Naive thymus-derived CD4-positive, alpha-beta T cell (primary cell): ENCODE measurements at regions not wholly inside any gene's neighbourhood (a gene's known extent, or its start where the extent isn't known, plus 50 kb on each side); places are given as distances from the start of the nearest gene placed in this dataset.

Experiments used
- ATAC-seq: fragments of 150-1000 bp; cut with Tn5 transposase; 2 replicates; pipeline ENCODE4 v1.10.0; 2021; ENCODE audit warnings: mild to moderate bottlenecking, moderate library complexity
- CTCF ChIA-PET: fragments of 350-600 bp; sonication (Branson Sonifier 250); formaldehyde crosslinking; loops from one replicate; lab custom pipeline; 2021; ENCODE audit warnings: antibody characterized with exemption; lab: Charles Lee
- POLR2A ChIA-PET: fragments of 350-600 bp; sonication (Branson Sonifier 250); formaldehyde crosslinking; loops from one replicate; lab custom pipeline; 2021; ENCODE audit warnings: antibody characterized with exemption, inconsistent platforms; lab: Charles Lee
- DNase-seq, 9 donors: peaks; one replicate each; pipeline versions ENCODE4 v3.0.0 to v3.0.0-alpha.2; 2020 to 2022; ENCODE audit warnings: mixed read lengths in 1 of 9
- H3K27ac ChIP-seq: one replicate; pipeline ENCODE4 v1.7.0; 2013; ENCODE audit warnings: mild to moderate bottlenecking, low read depth, low read length, moderate library complexity
- H3K27me3 ChIP-seq, 2 donors: one replicate each; pipeline ENCODE4 v1.7.0; 2013; ENCODE audit warnings: low read length in 2 of 2, mild to moderate bottlenecking in 2 of 2, moderate library complexity in 2 of 2; ENCODE audit not compliant: control insufficient read depth in 2 of 2, insufficient read depth in 2 of 2
- H3K36me3 ChIP-seq, 3 experiments: 1 replicate in 2 of 3; 2 replicates in 1 of 3; pipeline ENCODE4 v1.7.0; 2013; ENCODE audit warnings: low read length in 3 of 3, mild to moderate bottlenecking in 3 of 3, moderate library complexity in 1 of 3; ENCODE audit not compliant: insufficient read depth in 3 of 3, control insufficient read depth in 2 of 3
- H3K4me1 ChIP-seq, 2 donors: one replicate each; pipeline ENCODE4 v1.7.0; 2013; ENCODE audit warnings: low read length in 2 of 2, mild to moderate bottlenecking in 2 of 2, moderate library complexity in 1 of 2; ENCODE audit not compliant: control insufficient read depth in 2 of 2, insufficient read depth in 2 of 2
- H3K4me3 ChIP-seq: 2 replicates; pipeline ENCODE4 v1.7.0; 2013; ENCODE audit warnings: mild to moderate bottlenecking, low read length
- H3K9me3 ChIP-seq, 3 experiments: 1 replicate in 2 of 3; 2 replicates in 1 of 3; pipeline ENCODE4 v1.7.0; 2013; ENCODE audit warnings: low read length in 3 of 3; ENCODE audit not compliant: control insufficient read depth in 2 of 3
- H3K27ac Mint-ChIP-seq, 9 donors: one replicate each; pipeline ENCODE4 v1.8.0; 2020 to 2022; ENCODE audit warnings: mixed read lengths in 9 of 9, mild to moderate bottlenecking in 8 of 9, moderate library complexity in 5 of 9, inconsistent platforms in 2 of 9
- H3K27me3 Mint-ChIP-seq, 5 donors: one replicate each; pipeline ENCODE4 v1.8.0; 2021 to 2022; ENCODE audit warnings: mixed read lengths in 5 of 5, mild to moderate bottlenecking in 1 of 5
- H3K36me3 Mint-ChIP-seq, 5 donors: one replicate each; pipeline ENCODE4 v1.8.0; 2020 to 2022; ENCODE audit warnings: mixed read lengths in 5 of 5, mild to moderate bottlenecking in 3 of 5, inconsistent platforms in 1 of 5
- H3K4me1 Mint-ChIP-seq, 7 donors: one replicate each; pipeline ENCODE4 v1.8.0; 2020 to 2022; ENCODE audit warnings: mixed read lengths in 7 of 7, mild to moderate bottlenecking in 3 of 7, inconsistent platforms in 1 of 7
- H3K4me3 Mint-ChIP-seq, 10 donors: one replicate each; pipeline ENCODE4 v1.8.0; 2020 to 2022; ENCODE audit warnings: mild to moderate bottlenecking in 10 of 10, mixed read lengths in 10 of 10, moderate library complexity in 6 of 10, inconsistent platforms in 2 of 10
- H3K9me3 Mint-ChIP-seq, 11 donors: one replicate each; pipeline ENCODE4 v1.8.0; 2020 to 2022; ENCODE audit warnings: mixed read lengths in 11 of 11, mild to moderate bottlenecking in 4 of 11, inconsistent platforms in 1 of 11, moderate library complexity in 1 of 11
- intact Hi-C, 2 donors: fragments of 100-400 bp; cut with micrococcal nuclease; formaldehyde crosslinking; loops; one replicate each; pipeline ENCODE4 v1.15.1; 2023

DNA sequence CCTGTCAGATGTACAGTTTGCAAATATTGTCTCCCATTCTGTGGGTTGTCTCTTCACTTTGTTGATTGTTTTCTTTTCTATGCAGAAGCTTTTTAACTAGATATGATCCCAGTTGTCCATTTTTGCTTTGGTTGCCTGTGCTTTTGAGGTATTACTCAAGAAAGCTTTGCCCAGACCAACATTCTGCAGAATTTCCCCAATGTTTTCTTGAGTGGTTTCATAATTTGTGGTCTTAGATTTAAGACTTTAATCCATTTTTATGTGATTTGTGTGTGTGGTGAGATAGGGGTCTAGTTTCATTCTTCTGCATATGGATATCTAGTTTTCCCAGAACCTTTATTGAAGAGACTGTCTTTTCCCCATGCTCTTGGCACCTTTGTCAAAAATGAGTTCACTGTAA lies 116.9 kb downstream of the DUSP10 start:
- Histone ChIP-seq H3K36me3 (no peaks in the 10 kb centered on the region), H3K27ac (no peak overlapping the region), H3K4me3 (no peak overlapping the region), H3K4me1 (no peaks in the 10 kb centered on the region), H3K27me3 (no peaks in the 10 kb centered on the region), H3K9me3 (no peaks in the 10 kb centered on the region)
- H3K4me1 Mint-ChIP-seq = no peaks in the 10 kb centered on the region
- intact Hi-C loops = loop anchor here in 1 of 2 donors (10.0 kb wide), 1 partner anchor 380 kb away; no protein-coding TSS in a partner anchor
- H3K9me3 Mint-ChIP-seq = peaks cover 0 to 2% (median 0%) of the 10 kb centered on the region in 11 donors
- H3K27me3 Mint-ChIP-seq = peaks cover 0 to 36% (median 0%) of the 10 kb centered on the region in 5 donors
- no peaks in the 10 kb centered on the region for H3K36me3 Mint-ChIP-seq
- ATAC-seq (no peak), DNase-seq (no peak)
- H3K27ac Mint-ChIP-seq = no peak overlapping the region
- ChIA-PET CTCF (no interaction called here), POLR2A (no interaction called here)
- H3K4me3 Mint-ChIP-seq = no peak overlapping the region

- no peaks in the 10 kb centered on the region for H3K4me1 ChIP-seq
- no peak overlapping the region for H3K27ac ChIP-seq
- H3K36me3 Mint-ChIP-seq = no peaks in the 10 kb centered on the region
- H3K4me3 Mint-ChIP-seq = no peak overlapping the region
- H3K27ac Mint-ChIP-seq = no peak overlapping the region
- CTCF ChIA-PET = no interaction called here
- no peak for ATAC-seq
- POLR2A ChIA-PET = no interaction called here
- H3K9me3 Mint-ChIP-seq = peaks cover 0 to 2% (median 0%) of the 10 kb centered on the region in 11 donors
- H3K36me3 ChIP-seq = no peaks in the 10 kb centered on the region
- peaks cover 0 to 32% (median 0%) of the 10 kb centered on the region in 5 donors for H3K27me3 Mint-ChIP-seq
- no peaks in the 10 kb centered on the region for H3K4me1 Mint-ChIP-seq
- no peaks in the 10 kb centered on the region for H3K9me3 ChIP-seq
- no peaks in the 10 kb centered on the region for H3K27me3 ChIP-seq
- no peak for DNase-seq
- intact Hi-C loops = loop anchor here in 1 of 2 donors (10.0 kb wide), 1 partner anchor 379 kb away; no protein-coding TSS in a partner anchor
- H3K4me3 ChIP-seq = no peak overlapping the region
Measured at GRCh38 chr1:221626041-221626440, 115.8 kb downstream of the DUSP10 start.

DNA sequence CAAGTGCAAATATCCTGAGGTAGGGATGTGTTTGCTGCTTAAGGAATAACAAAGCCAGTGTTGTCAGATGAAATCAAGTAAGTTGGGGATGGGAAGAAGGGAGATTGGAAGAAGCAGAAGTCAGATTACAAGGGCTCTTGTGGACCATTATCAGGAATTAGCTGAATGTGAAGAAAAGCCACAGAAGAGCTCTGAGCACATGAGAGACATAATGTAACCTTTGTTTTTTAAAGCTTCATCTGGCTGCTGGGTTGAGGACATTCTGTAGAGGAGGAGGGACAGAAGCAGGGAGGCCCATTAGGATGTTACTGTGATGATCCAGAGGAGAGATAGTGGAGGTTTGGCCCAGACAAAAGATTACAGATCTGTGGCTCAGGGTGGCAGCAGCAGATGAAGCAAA lies 111.7 kb downstream of the DUSP10 start:
- Histone ChIP-seq H3K27me3 (no peaks in the 10 kb centered on the region), H3K27ac (no peak overlapping the region), H3K36me3 (no peaks in the 10 kb centered on the region), H3K4me1 (no peaks in the 10 kb centered on the region), H3K4me3 (no peak overlapping the region), H3K9me3 (no peaks in the 10 kb centered on the region)
- Mint-ChIP-seq H3K4me3 (no peak overlapping the region), H3K4me1 (peaks cover 0 to 4% (median 0%) of the 10 kb centered on the region in 7 donors), H3K9me3 (peaks cover 0 to 2% (median 0%) of the 10 kb centered on the region in 11 donors), H3K27me3 (peaks cover 0 to 15% (median 3%) of the 10 kb centered on the region in 5 donors), H3K36me3 (peaks cover 0 to 1% (median 0%) of the 10 kb centered on the region in 5 donors), H3K27ac (no peak overlapping the region)
- ChIA-PET POLR2A (no interaction called here), CTCF (no interaction called here)
- ATAC-seq (no peak), DNase-seq (no peak)
- intact Hi-C loops = no loop called here

- H3K27me3 ChIP-seq = no peaks in the 10 kb centered on the region
- H3K9me3 ChIP-seq = no peaks in the 10 kb centered on the region
- intact Hi-C loops = no loop called here
- H3K27ac ChIP-seq = no peak overlapping the region
- Mint-ChIP-seq H3K27me3 (peaks cover 0 to 10% (median 3%) of the 10 kb centered on the region in 5 donors), H3K4me1 (peaks cover 0 to 4% (median 0%) of the 10 kb centered on the region in 7 donors), H3K27ac (no peak overlapping the region), H3K4me3 (no peak overlapping the region), H3K9me3 (peaks cover 0 to 2% (median 0%) of the 10 kb centered on the region in 11 donors), H3K36me3 (peaks cover 0 to 1% (median 0%) of the 10 kb centered on the region in 5 donors)
- no peaks in the 10 kb centered on the region for H3K36me3 ChIP-seq
- POLR2A ChIA-PET = no interaction called here
- ATAC-seq (no peak), DNase-seq (peak in 1 of 9 donors; percentile 4)
- no peak overlapping the region for H3K4me3 ChIP-seq
- CTCF ChIA-PET = interaction anchor here (1.0 kb wide), 1 partner anchor 823 kb away, joined by 3 read pairs; no protein-coding TSS in a partner anchor
- no peaks in the 10 kb centered on the region for H3K4me1 ChIP-seq
Measured at GRCh38 chr1:221631556-221631955, 110.3 kb downstream of the DUSP10 start.

GRCh38 chr1:221632072-221632471 lies 109.8 kb downstream of the DUSP10 start:
- Histone ChIP-seq H3K9me3 (no peaks in the 10 kb centered on the region), H3K27me3 (no peaks in the 10 kb centered on the region), H3K36me3 (no peaks in the 10 kb centered on the region), H3K4me3 (no peak overlapping the region), H3K27ac (no peak overlapping the region), H3K4me1 (no peaks in the 10 kb centered on the region)
- Mint-ChIP-seq H3K36me3 (peaks cover 0 to 1% (median 0%) of the 10 kb centered on the region in 5 donors), H3K27ac (no peak overlapping the region), H3K9me3 (peaks cover 0 to 2% (median 0%) of the 10 kb centered on the region in 11 donors), H3K4me3 (no peak overlapping the region), H3K4me1 (peaks cover 0 to 4% (median 0%) of the 10 kb centered on the region in 7 donors), H3K27me3 (peaks cover 0 to 6% (median 3%) of the 10 kb centered on the region in 5 donors)
- ChIA-PET CTCF (interaction anchor here (1.0 kb wide), 1 partner anchor 823 kb away, joined by 3 read pairs; no protein-coding TSS in a partner anchor), POLR2A (no interaction called here)
- ATAC-seq (no peak), DNase-seq (no peak)
- intact Hi-C loops = loop anchor here in 1 of 2 donors (2.0 kb wide), 1 partner anchor 111 kb away; the partner anchor contains the start of gene DUSP10

DNA sequence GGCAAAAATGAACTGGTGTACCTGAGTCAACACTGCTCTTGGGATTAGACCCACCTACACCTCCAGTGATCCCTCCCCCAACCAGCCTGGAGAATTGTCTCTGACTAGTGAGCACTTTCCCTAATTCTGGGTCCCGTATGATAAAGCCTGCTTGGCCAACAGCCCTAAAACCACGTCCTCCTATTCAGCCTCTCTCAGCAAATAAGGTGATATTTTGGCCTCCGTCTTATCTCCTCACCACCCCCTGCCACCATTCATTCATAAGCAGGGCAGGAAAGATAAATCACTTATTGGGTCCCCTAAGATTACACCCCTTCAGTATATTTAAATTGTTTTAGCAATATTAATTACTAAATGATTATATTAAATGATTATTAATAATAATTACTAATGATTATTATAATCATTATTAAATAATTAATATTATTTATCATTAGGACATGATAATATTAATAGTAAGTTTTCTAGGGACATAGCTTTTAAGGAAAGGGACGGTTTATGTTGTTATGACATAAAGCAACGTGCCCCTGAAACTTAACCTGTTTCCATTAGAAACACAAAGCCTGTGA lies 108.0 kb downstream of the DUSP10 start:
- Mint-ChIP-seq H3K4me3 (no peak overlapping the region), H3K4me1 (peaks cover 0 to 4% (median 0%) of the 10 kb centered on the region in 7 donors), H3K27ac (no peak overlapping the region), H3K36me3 (peaks cover 0 to 1% (median 0%) of the 10 kb centered on the region in 5 donors), H3K9me3 (no peaks in the 10 kb centered on the region), H3K27me3 (peaks cover 0 to 3% (median 0%) of the 10 kb centered on the region in 5 donors)
- ATAC-seq (no peak), DNase-seq (no peak)
- Histone ChIP-seq H3K27me3 (no peaks in the 10 kb centered on the region), H3K4me1 (no peaks in the 10 kb centered on the region), H3K9me3 (no peaks in the 10 kb centered on the region), H3K36me3 (no peaks in the 10 kb centered on the region), H3K4me3 (no peak overlapping the region), H3K27ac (no peak overlapping the region)
- POLR2A ChIA-PET = no interaction called here
- intact Hi-C loops = loop anchor here in 1 of 2 donors (2.0 kb wide), 1 partner anchor 109 kb away; the partner anchor contains the start of gene DUSP10
- CTCF ChIA-PET = interaction anchor here (1.0 kb wide), 1 partner anchor 106 kb away, joined by 3 read pairs; no protein-coding TSS in a partner anchor
